ENCODE measurements at regions not wholly inside any gene's neighbourhood (a gene's known extent, or its start where the extent isn't known, plus 50 kb on each side); places are given as distances from the start of the nearest gene placed in this dataset.

- no peak for DNase-seq (ENCODE audit: extremely low read depth, insufficient read length)
- no peak for TF ChIP-seq CTCF (IDR thresholded peaks at IDR 0.05; ENCODE audit: insufficient read depth, low read length, poor library complexity, severe bottlenecking)
- no peaks in the 10 kb centered on the region for H3K27me3 ChIP-seq (replicated peaks; ENCODE audit: control insufficient read depth, insufficient read depth, low read length)
- no peaks in the 10 kb centered on the region for H3K36me3 ChIP-seq (ENCODE audit: control insufficient read depth, insufficient read depth, low read length)
- no peak overlapping the region for H3K4me3 ChIP-seq (replicated peaks; ENCODE audit: low read depth, low read length)
Observed at GRCh38 chr18:72208920-72209676, 335.0 kb downstream of the CBLN2 start.

- no peak for TF ChIP-seq CTCF (IDR thresholded peaks at IDR 0.05; ENCODE audit: insufficient read depth, low read length, poor library complexity, severe bottlenecking)
- H3K4me3 ChIP-seq (replicated peaks; ENCODE audit: low read depth, low read length) = no peak overlapping the region
Observed at GRCh38 chr18:72207280-72207679, 336.9 kb downstream of the CBLN2 start.

GRCh38 chr18:72206814-72207213 is 337.3 kb downstream of the CBLN2 start:
- DNase-seq (ENCODE audit: extremely low read depth, insufficient read length) = no peak
- TF ChIP-seq CTCF (IDR thresholded peaks at IDR 0.05; ENCODE audit: insufficient read depth, low read length, poor library complexity, severe bottlenecking) = no peak

More at GRCh38 chr18:72207280-72207679, 336.9 kb downstream of the CBLN2 start:
- DNase-seq (ENCODE audit: extremely low read depth, insufficient read length) = no peak
- no peaks in the 10 kb centered on the region for H3K36me3 ChIP-seq (ENCODE audit: control insufficient read depth, insufficient read depth, low read length)
- no peaks in the 10 kb centered on the region for H3K27me3 ChIP-seq (replicated peaks; ENCODE audit: control insufficient read depth, insufficient read depth, low read length)

GRCh38 chr18:72201032-72201431 is 343.1 kb downstream of the CBLN2 start:
- no peaks in the 10 kb centered on the region for H3K36me3 ChIP-seq (ENCODE audit: control insufficient read depth, insufficient read depth, low read length)
- no peak for TF ChIP-seq CTCF (IDR thresholded peaks at IDR 0.05; ENCODE audit: insufficient read depth, low read length, poor library complexity, severe bottlenecking)
- no peaks in the 10 kb centered on the region for H3K27me3 ChIP-seq (replicated peaks; ENCODE audit: control insufficient read depth, insufficient read depth, low read length)
- DNase-seq (ENCODE audit: extremely low read depth, insufficient read length) = no peak
- no peak overlapping the region for H3K4me3 ChIP-seq (replicated peaks; ENCODE audit: low read depth, low read length)

More at GRCh38 chr18:72206814-72207213, 337.3 kb downstream of the CBLN2 start:
- H3K4me3 ChIP-seq (replicated peaks; ENCODE audit: low read depth, low read length) = no peak overlapping the region
- H3K36me3 ChIP-seq (ENCODE audit: control insufficient read depth, insufficient read depth, low read length) = no peaks in the 10 kb centered on the region
- H3K27me3 ChIP-seq (replicated peaks; ENCODE audit: control insufficient read depth, insufficient read depth, low read length) = no peaks in the 10 kb centered on the region

- no peak for TF ChIP-seq CTCF (IDR thresholded peaks at IDR 0.05; ENCODE audit: insufficient read depth, low read length, poor library complexity, severe bottlenecking)
- DNase-seq (ENCODE audit: extremely low read depth, insufficient read length) = no peak
- Histone ChIP-seq H3K27me3 (replicated peaks; ENCODE audit: control insufficient read depth, insufficient read depth, low read length) (no peaks in the 10 kb centered on the region), H3K36me3 (ENCODE audit: control insufficient read depth, insufficient read depth, low read length) (no peaks in the 10 kb centered on the region), H3K4me3 (replicated peaks; ENCODE audit: low read depth, low read length) (no peak overlapping the region)
Observed at GRCh38 chr18:72197591-72197990, 346.6 kb downstream of the CBLN2 start.
